HG02763 (cell line): ENCODE measurements at regions not wholly inside any gene's neighbourhood (a gene's known extent, or its start where the extent isn't known, plus 50 kb on each side); places are given as distances from the start of the nearest gene placed in this dataset.
"Not testable (repeated sequence)": the region's sequence is repeated elsewhere in the genome, so short reads cannot be mapped to it uniquely, and the experiment has no call there.

Experiments used
- ATAC-seq: cut with Tn5 transposase; IDR thresholded peaks from one replicate; pipeline ENCODE4 v1.9.1; 2021; ENCODE audit warnings: mild to moderate bottlenecking, moderate library complexity; ENCODE audit not compliant: unreplicated experiment

DNA sequence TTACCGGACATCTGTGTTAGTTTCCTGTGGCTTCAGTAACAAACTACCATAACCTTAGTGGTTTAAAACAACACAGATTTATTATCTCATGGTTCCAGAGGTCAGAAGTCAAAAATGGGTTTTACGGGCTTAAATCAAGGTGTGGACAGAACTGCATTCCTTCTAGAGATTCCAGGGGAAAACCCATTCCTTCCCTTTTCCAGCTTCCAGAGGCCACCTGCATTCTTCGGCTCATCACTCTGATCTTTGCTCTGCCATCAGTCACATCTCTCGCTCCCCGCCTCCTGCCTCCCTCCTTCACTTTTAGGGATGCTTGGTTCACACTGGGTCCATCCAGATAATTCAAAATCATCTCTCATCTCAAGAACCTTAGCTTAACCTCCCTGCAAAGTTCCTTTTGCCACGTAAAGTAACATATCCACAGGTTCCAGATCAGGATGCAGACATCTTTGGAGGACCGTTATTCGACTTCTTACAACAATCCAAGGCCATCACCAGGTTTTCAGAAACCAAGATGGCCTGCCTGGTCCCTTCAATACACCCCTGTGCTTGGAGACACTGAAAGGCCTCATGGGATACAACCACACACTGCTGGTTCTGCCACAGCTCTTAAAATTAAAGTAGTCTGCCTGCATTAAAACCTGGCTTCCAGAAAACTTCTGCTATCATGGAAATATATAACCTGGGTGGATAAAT is 225.9 kb upstream of the MYO3A start:
- ATAC-seq: no peak

GRCh38 chr10:25713894-25714240 is 220.2 kb upstream of the MYO3A start:
- ATAC-seq: no peak

DNA sequence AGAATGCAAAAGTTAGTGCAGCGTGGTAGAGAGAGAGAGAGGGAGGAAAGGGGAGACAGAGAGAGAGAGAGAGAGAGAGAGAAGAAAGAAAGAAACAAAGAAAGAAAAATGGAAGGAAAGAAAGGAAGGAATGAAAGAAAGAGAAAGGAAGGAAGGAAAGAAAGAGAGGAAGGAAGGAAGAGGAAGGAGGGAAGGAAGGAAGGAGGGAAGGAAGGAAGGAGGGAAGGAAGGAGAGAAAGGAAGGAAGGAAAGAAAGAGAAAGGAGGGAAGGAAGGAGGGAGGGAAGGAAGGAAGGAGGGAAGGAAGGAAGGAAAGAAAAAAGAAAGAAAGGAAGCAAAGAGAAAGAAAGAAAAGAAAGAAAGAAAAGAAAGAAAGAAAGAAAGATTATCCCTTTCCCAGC is 209.8 kb upstream of the MYO3A start:
- ATAC-seq: no peak

DNA sequence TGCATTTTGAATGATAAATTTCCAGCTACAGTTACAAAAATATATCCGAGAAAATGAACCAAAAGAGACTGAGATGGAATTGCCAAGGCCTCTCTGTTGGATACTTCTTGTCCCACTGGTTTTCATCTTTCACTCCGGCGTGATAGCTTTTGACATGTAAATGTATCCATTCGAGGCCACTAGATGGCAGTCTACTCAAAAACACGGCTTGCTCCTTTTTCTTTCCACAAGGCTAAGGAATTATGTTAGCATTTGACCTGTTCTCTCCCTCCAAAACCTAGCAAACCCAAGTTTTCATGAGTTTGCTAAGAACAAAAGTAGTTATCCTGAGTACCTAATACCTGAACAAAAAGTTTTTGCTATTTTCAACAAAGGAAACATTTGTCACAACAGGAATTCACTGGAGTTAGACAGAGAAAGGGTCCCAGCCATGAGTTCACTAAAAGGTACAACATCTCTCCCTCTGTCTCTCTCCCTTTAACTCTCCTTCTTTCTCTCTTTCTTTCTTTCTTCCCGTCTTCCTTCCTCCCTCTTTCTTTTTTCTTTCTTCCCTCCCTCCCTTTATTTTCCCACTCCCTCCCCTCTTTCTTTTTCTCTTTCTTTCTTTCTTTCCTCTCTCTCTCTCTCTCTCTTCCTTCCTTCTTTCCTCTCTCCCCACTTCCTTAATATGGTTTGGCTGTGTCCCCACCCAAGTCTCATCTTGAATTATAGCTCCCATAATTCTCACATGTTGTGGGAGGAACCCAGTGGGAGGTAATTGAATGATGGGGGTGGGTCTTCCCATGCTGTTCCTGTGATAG is 207.9 kb upstream of the MYO3A start:
- ATAC-seq: peak; percentile 61

DNA sequence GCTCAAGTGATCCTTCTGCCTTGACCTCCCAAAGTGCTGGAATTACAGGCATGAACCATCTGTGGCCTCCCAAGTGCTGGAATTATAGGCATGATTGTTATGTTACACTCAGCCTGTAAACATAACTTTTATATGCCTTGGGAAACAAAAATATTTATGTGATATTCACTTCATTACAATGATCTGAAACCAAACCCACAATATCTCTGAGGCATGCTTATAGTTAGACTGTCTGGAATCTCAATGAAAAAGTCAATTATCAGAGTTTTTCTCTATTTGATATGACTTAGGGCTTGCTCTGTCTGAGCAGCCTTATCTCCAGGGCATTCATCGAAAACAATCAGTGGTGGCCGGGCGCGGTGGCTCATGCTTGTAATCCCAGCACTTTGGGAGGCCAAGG is 195.3 kb upstream of the MYO3A start:
- ATAC-seq: no peak

- no peak for ATAC-seq
These were observed 190.2 kb upstream of the MYO3A start for GRCh38 chr10:25743832-25744231.

DNA sequence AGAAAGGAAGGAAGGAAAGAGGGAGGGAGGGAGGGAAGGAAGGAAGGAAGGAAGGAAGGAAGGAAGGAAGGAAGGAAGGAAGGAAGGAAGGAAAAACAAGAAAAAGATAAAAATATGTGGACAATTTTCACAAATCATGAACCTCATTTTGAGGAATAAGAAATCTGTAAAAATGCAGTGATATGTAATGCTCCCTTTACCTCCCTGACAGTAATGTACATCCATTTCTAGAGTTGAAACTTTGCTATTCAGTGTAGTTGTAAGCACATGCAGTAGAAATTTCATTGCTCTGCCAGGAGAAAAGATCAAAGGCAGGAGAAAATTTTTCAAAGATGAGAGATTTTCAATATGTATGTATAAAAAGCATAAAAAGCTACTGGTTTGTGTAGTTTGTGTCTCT is 189.5 kb upstream of the MYO3A start:
- ATAC-seq: no peak

GRCh38 chr10:25745976-25746375 is 188.1 kb upstream of the MYO3A start:
- no peak for ATAC-seq

DNA sequence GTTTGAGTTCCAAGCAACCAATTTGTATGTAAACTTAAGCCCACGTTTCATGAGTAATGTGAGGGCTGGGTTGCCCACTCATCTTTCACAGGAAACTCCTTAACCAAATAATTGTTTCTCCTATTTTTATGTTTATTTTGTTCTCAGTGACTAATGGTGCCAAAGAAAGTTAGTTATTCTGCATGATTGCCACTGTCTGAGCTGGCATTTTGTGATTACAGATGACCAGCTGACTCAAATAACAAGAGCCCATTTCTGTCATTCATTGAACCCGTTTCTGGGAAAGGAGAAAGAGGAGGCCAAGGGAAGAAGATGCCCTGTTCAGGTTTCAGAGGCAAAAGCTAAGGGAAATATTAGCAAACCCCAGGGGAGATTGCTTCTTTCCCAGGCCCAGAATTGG is 186.9 kb upstream of the MYO3A start:
- no peak for ATAC-seq

DNA sequence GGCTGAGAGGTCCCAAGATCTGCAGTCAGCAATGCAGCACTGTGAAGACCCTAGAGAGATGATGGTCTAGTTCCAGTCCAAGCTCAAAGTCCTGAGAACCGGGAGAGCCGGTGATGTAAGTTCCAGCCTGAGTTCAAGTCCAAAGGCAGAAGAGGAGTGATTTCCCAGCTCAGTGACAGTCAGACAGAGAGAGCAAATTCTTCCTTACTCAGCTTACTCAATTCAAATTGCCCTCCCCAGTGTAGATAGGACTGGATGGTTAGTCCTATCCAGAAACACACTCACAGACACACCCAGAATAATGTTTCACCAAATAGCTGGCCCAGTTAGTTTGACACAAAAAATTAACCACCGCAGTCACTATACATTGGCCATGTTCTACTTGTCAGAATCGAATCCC is 185.5 kb upstream of the MYO3A start:
- no peak for ATAC-seq

DNA sequence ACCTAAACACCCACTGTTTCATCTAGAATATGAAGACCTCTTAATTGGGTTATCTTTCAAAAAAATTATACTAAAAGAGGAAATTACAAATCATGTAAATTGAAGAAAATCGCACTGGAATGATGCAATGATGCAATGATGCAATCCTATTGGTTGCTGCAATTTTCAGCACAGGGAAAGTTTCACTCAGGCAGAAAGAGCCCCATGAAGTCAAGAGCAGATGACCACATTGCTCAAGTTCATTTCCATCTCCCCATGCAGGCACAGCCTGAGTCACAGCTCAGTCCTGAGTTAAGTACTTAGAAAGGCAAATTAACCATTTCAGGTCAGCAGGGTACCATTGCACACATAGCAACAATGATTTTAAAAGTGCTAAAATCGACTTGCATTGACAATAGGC is 180.3 kb upstream of the MYO3A start:
- ATAC-seq: no peak

DNA sequence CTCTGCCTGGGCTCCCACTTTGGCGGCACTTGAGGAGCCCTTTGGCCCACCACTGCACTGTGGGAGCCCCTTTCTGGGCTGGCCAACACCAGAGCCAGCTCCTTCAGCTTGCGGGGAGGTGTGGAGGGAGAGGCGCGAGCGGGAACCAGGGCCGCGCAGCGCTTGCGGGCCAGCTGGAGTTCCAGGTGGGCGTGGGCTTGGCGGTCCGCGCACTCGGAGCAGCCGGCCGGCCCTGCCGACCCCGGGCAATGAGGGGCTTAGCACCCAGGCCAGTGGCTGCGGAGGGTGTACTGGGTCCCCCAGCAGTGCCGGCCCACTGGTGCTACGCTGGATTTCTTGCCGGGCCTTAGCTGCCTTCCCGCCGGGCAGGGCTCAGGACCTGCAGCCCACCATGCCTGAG is 178.2 kb upstream of the MYO3A start:
- not testable (repeated sequence) for ATAC-seq

DNA sequence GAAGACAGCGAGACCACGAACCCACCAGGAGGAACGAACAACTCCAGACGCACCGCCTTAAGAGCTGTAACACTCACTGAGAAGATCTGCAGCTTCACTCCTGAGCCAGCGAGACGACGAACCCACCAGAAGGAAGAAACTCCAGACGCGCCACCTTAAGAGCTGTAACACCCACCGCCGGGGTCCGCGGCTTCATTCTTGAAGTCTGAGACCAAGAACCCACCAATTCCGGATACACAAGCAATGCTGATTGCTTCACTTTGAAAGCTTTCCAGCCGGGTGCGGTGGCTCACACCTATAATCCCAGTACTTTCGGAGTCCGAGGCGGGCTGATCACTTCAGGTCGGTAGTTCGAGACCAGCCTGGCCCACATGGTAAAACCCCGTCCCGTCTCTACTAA is 177.2 kb upstream of the MYO3A start:
- no peak for ATAC-seq

DNA sequence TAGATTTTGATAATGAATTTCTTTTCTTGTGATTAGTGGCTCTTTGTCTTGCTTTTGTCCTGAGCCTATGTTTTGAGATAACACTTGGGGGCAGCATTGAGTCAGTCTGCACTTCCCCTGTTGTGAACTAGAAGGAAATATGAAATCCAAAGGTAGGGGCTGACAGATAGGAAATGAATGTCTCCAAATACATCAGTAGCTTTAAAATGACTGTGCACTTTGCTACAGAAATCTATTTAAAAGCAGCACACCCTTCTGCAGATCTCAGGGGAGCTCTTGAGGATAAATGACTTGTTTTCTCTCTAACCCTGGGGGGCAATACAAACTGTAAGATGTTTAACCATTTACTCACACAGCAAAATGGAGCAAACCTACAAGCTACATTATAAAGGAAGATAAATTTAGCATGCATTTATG is 176.0 kb upstream of the MYO3A start:
- no peak for ATAC-seq

DNA sequence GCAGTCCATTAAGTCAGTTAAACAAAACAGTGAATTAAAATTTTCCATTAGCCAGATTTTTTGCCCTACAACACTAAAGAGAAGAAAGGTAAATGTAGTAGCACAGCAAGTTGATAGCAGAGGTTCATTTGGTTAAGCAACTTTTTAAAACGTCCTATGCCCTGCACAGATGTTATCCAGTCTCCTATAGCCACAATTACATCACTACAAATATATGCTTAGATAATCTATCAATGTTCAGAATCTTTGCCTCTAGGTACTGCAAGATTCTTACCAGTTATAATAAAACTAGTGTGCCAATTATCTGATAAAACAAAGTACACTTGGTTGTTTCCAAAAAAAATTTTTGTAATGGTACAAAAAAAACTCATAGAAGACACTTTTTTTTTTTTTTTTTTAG is 175.5 kb upstream of the MYO3A start:
- ATAC-seq: no peak

DNA sequence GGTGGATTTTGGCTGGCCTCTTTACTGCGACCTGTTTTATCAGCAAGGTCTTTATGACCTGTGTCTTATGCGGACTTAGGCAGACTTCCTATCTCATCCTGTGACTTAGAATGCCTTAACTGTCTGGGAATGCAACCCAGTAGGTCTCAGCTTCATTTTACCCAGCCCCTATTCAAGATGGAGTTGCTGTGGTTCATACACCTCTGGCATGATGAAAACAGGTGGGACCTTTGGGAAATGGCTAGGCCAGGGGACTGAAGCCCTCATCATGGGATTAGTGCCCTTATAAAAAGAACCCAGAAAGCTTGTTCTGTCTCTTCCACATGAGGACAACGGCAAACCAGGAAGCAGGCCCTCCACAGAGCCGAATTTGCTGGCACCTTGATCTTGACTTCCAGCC is 172.1 kb upstream of the MYO3A start:
- no peak for ATAC-seq

DNA sequence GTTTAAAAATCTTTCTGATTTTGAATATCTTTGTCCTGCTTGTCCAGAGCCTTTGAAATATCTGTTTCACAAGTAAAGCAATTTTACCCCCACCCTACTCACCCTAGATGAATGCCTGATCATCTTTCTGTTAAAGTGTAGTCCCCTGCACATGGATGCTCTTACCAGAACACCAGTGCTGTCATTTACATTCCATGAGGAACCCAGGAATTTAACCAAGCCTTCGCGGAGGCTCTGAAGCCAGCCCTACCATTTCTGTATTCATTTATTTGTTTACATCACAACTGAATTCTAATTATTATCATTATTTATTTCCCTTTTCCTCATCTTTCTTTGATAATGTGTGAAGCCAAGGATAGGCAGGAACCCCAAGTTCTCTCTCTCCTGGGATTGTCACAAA is 167.8 kb upstream of the MYO3A start:
- no peak for ATAC-seq

- ATAC-seq: no peak
These were observed 167.3 kb upstream of the MYO3A start for GRCh38 chr10:25766687-25767221.

DNA sequence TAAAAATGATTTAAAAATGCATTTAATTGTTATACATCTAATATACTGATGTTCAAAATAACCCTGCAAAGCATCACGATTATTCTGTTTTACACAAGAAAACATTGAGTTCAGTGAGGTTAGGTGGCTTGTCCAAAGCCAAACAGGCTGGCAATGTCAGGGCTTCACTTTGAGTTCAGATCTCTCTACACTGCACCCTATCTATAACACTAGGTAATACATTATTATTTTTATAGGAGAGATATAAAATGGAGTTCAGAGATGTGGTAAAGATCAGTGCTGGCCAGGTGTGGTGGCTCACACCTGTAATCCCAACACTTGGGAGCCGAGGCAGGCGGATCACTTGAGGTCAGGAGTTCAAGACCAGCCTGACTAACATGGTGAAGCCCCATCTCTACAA is 165.9 kb upstream of the MYO3A start:
- ATAC-seq: no peak

GRCh38 chr10:25778646-25779045 is 155.4 kb upstream of the MYO3A start:
- no peak for ATAC-seq

DNA sequence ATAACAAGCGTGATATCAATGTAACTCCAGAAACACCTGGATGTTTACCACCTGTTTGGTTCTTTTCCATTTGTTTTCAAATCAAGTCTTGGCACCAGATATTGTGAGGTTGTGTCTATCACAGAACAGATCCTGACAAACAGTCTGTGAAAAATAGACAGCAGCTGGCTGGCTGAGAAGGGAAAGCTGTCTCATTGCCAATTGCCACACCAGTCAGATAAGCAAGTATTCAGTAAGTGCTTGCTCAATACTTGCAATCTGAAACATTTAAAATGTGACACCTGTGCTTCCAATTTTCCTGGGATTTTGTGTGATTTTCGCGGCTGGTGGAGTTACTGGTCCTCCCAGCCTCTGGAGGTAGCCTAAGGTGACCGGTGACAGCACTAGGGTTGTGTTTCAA is 147.9 kb upstream of the MYO3A start:
- ATAC-seq: no peak

DNA sequence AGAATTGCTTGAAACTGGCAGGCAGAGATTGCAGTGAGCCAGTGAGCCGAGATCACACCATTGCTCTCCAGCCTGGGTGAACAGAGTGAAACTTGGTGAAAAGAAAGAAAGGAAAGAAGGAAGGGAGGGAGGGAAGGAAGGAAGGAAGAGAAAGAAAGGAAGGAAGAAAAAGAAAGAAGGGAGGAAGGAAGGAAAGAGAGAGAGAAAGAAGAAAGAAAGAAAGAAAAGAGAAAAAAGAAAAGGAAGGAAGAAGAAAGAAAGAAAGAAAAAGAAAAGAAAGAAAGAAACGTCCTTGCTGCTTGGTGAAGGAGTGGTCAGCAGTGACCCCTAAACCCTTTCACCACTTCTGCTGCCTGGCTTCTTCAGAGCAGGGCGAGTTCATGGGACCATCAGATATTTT is 147.1 kb upstream of the MYO3A start:
- no peak for ATAC-seq
